ENCODE measurements at regions not wholly inside any gene's neighbourhood (a gene's known extent, or its start where the extent isn't known, plus 50 kb on each side); places are given as distances from the start of the nearest gene placed in this dataset.

- no peaks in the 10 kb centered on the region for H3F3A ChIP-seq (ENCODE audit: insufficient read depth, low read length, poor library complexity, severe bottlenecking)
- no peaks in the 10 kb centered on the region for H3K9me3 ChIP-seq (ENCODE audit: low read length)
- no peaks in the 10 kb centered on the region for H3K36me3 ChIP-seq (ENCODE audit: insufficient read depth, low read length)
- H3K27ac ChIP-seq (ENCODE audit: low read length): no peak overlapping the region
- H3K9me2 ChIP-seq (ENCODE audit: insufficient read depth, low read length): no peaks in the 10 kb centered on the region
- no peaks in the 10 kb centered on the region for H3K27me3 ChIP-seq (ENCODE audit: insufficient read depth, low read depth, low read length)
- no peaks in the 10 kb centered on the region for H4K20me1 ChIP-seq (ENCODE audit: insufficient read depth)
- H3K4me2 ChIP-seq (ENCODE audit: low read length): no peak overlapping the region
- H3K9ac ChIP-seq (ENCODE audit: low read length): no peak overlapping the region
- H3K4me3 ChIP-seq (ENCODE audit: low read length): no peak overlapping the region
- TF ChIP-seq EP300 (conservative IDR thresholded peaks at IDR 0.05; ENCODE audit: poor library complexity, severe bottlenecking) (no peak), RAD21 (conservative IDR thresholded peaks at IDR 0.05) (no peak), EZH2 (IDR thresholded peaks at IDR 0.05; ENCODE audit: borderline replicate concordance, insufficient read depth, low read length, poor library complexity, severe bottlenecking) (no peak)
- TF ChIP-seq, protein P1, sequence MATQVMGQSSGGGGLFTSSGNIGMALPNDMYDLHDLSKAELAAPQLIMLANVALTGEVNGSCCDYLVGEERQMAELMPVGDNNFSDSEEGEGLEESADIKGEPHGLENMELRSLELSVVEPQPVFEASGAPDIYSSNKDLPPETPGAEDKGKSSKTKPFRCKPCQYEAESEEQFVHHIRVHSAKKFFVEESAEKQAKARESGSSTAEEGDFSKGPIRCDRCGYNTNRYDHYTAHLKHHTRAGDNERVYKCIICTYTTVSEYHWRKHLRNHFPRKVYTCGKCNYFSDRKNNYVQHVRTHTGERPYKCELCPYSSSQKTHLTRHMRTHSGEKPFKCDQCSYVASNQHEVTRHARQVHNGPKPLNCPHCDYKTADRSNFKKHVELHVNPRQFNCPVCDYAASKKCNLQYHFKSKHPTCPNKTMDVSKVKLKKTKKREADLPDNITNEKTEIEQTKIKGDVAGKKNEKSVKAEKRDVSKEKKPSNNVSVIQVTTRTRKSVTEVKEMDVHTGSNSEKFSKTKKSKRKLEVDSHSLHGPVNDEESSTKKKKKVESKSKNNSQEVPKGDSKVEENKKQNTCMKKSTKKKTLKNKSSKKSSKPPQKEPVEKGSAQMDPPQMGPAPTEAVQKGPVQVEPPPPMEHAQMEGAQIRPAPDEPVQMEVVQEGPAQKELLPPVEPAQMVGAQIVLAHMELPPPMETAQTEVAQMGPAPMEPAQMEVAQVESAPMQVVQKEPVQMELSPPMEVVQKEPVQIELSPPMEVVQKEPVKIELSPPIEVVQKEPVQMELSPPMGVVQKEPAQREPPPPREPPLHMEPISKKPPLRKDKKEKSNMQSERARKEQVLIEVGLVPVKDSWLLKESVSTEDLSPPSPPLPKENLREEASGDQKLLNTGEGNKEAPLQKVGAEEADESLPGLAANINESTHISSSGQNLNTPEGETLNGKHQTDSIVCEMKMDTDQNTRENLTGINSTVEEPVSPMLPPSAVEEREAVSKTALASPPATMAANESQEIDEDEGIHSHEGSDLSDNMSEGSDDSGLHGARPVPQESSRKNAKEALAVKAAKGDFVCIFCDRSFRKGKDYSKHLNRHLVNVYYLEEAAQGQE (IDR thresholded peaks at IDR 0.05; ENCODE audit: borderline replicate concordance): no peak
- no peaks in the 10 kb centered on the region for H3K79me2 ChIP-seq (replicated peaks; ENCODE audit: insufficient read depth, low read length)
- H2AFZ ChIP-seq (ENCODE audit: low read depth, low read length): no peak overlapping the region
Measured at GRCh38 chr21:24628046-24628445, 979.2 kb downstream of the MRPL39 start.

- H3K27me3 ChIP-seq (ENCODE audit: insufficient read depth, low read depth, low read length): no peaks in the 10 kb centered on the region
- H3K4me3 ChIP-seq (ENCODE audit: low read length): no peak overlapping the region
- no peak overlapping the region for H3K27ac ChIP-seq (ENCODE audit: low read length)
- TF ChIP-seq MXI1 (conservative IDR thresholded peaks at IDR 0.05; ENCODE audit: poor library complexity, severe bottlenecking) (no peak), POLR2AphosphoS5 (IDR thresholded peaks at IDR 0.05) (no peak), CTCF (IDR thresholded peaks at IDR 0.05; ENCODE audit: poor library complexity, severe bottlenecking) (no peak), SMC3 (conservative IDR thresholded peaks at IDR 0.05; ENCODE audit: poor library complexity) (no peak), RAD21 (conservative IDR thresholded peaks at IDR 0.05) (no peak), EZH2 (IDR thresholded peaks at IDR 0.05; ENCODE audit: borderline replicate concordance, insufficient read depth, low read length, poor library complexity, severe bottlenecking) (no peak), TAF1 (IDR thresholded peaks at IDR 0.05; ENCODE audit: low read depth) (no peak), EP300 (conservative IDR thresholded peaks at IDR 0.05; ENCODE audit: poor library complexity, severe bottlenecking) (no peak)
- TF ChIP-seq, protein P1 (IDR thresholded peaks at IDR 0.05; ENCODE audit: borderline replicate concordance): no peak
- no peaks in the 10 kb centered on the region for H3K9me3 ChIP-seq (ENCODE audit: low read length)
- no peaks in the 10 kb centered on the region for H3F3A ChIP-seq (ENCODE audit: insufficient read depth, low read length, poor library complexity, severe bottlenecking)
- no peaks in the 10 kb centered on the region for H3K9me2 ChIP-seq (ENCODE audit: insufficient read depth, low read length)
- no peak overlapping the region for H3K4me2 ChIP-seq (ENCODE audit: low read length)
- no peaks in the 10 kb centered on the region for H3K79me2 ChIP-seq (replicated peaks; ENCODE audit: insufficient read depth, low read length)
- H4K20me1 ChIP-seq (ENCODE audit: insufficient read depth): no peaks in the 10 kb centered on the region
- no peaks in the 10 kb centered on the region for H3K36me3 ChIP-seq (ENCODE audit: insufficient read depth, low read length)
- H3K9ac ChIP-seq (ENCODE audit: low read length): no peak overlapping the region
- no peak overlapping the region for H2AFZ ChIP-seq (ENCODE audit: low read depth, low read length)
Measured at GRCh38 chr21:24617819-24618218, 989.5 kb downstream of the MRPL39 start.

All from neural cell (in vitro differentiated cells).